ENCODE measurements at regions not wholly inside any gene's neighbourhood (a gene's known extent, or its start where the extent isn't known, plus 50 kb on each side); places are given as distances from the start of the nearest gene placed in this dataset.

DNA sequence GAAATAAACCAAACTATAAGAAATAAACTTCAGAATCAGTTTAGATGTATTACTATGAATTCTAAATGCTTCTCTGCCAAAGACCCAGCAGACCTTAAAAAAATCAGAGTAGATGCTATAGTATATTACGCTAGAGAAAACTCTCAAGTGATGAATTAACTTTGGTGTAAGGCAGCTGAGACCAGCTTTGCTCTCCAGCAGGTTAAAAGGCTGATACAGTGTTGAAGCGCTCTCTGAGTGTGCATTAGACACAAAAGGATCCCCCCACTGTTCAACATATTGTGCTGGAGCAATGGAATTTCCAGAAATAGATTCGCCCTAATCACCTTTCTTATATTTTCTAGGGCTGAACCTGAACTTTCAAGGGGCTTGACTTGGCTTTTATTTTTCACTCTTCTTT lies 190.0 kb downstream of the EFHB start:
- peaks cover 47% of the 10 kb centered on the region for H3K9me3 Mint-ChIP-seq
- no peaks in the 10 kb centered on the region for H3K27me3 Mint-ChIP-seq (ENCODE audit: insufficient read depth)
- TF ChIP-seq, protein P1, sequence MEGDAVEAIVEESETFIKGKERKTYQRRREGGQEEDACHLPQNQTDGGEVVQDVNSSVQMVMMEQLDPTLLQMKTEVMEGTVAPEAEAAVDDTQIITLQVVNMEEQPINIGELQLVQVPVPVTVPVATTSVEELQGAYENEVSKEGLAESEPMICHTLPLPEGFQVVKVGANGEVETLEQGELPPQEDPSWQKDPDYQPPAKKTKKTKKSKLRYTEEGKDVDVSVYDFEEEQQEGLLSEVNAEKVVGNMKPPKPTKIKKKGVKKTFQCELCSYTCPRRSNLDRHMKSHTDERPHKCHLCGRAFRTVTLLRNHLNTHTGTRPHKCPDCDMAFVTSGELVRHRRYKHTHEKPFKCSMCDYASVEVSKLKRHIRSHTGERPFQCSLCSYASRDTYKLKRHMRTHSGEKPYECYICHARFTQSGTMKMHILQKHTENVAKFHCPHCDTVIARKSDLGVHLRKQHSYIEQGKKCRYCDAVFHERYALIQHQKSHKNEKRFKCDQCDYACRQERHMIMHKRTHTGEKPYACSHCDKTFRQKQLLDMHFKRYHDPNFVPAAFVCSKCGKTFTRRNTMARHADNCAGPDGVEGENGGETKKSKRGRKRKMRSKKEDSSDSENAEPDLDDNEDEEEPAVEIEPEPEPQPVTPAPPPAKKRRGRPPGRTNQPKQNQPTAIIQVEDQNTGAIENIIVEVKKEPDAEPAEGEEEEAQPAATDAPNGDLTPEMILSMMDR (IDR thresholded peaks at IDR 0.05) = no peak

DNA sequence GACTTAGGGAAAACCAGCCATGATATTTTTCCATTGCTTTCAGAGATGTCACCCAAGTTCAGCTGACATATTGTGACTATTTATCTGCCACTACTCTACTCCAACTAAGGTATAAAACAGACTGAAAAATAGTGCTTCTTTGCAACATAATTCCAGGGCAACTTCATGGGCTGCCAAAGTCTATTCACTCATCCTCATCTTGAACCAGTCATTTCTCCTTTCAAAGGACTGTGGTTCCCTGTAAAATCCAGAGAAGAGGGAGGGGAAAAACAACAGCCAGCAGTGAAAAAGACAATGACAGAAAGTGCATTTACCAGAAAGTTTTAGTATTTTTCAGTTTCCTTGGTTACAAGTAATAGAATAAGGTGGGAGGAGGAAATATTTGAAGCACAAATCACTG lies 191.1 kb downstream of the EFHB start:
- H3K4me1 Mint-ChIP-seq (ENCODE audit: low read depth) = no peaks in the 10 kb centered on the region
- no peaks in the 10 kb centered on the region for H3K36me3 Mint-ChIP-seq (ENCODE audit: low read depth)
- no peak overlapping the region for H3K27ac Mint-ChIP-seq
- DNase-seq = no peak
- TF ChIP-seq, protein P1 (IDR thresholded peaks at IDR 0.05) = no peak
- H3K4me3 Mint-ChIP-seq = no peak overlapping the region
- peaks cover 42% of the 10 kb centered on the region for H3K9me3 Mint-ChIP-seq
- no peaks in the 10 kb centered on the region for H3K27me3 Mint-ChIP-seq (ENCODE audit: insufficient read depth)

More for the DNA sequence above, 190.0 kb downstream of the EFHB start:
- no peaks in the 10 kb centered on the region for H3K36me3 Mint-ChIP-seq (ENCODE audit: low read depth)
- no peaks in the 10 kb centered on the region for H3K4me1 Mint-ChIP-seq (ENCODE audit: low read depth)
- no peak overlapping the region for H3K4me3 Mint-ChIP-seq
- DNase-seq = no peak
- no peak overlapping the region for H3K27ac Mint-ChIP-seq

GRCh38 chr3:19739504-19739903 lies 194.5 kb downstream of the EFHB start:
- DNase-seq = no peak
- Mint-ChIP-seq H3K4me3 (no peak overlapping the region), H3K4me1 (ENCODE audit: low read depth) (no peaks in the 10 kb centered on the region), H3K27me3 (ENCODE audit: insufficient read depth) (no peaks in the 10 kb centered on the region), H3K36me3 (ENCODE audit: low read depth) (no peaks in the 10 kb centered on the region), H3K27ac (no peak overlapping the region), H3K9me3 (peaks cover 29% of the 10 kb centered on the region)
- TF ChIP-seq, protein P1 (IDR thresholded peaks at IDR 0.05) = no peak

- no peaks in the 10 kb centered on the region for H3K27me3 Mint-ChIP-seq (ENCODE audit: insufficient read depth)
- no peaks in the 10 kb centered on the region for H3K4me1 Mint-ChIP-seq (ENCODE audit: low read depth)
- no peaks in the 10 kb centered on the region for H3K36me3 Mint-ChIP-seq (ENCODE audit: low read depth)
- no peak for DNase-seq
- H3K9me3 Mint-ChIP-seq = peaks cover 29% of the 10 kb centered on the region
- no peak overlapping the region for H3K4me3 Mint-ChIP-seq
- no peak overlapping the region for H3K27ac Mint-ChIP-seq
- TF ChIP-seq, protein P1 (IDR thresholded peaks at IDR 0.05) = no peak
Observed at GRCh38 chr3:19738846-19739245, 195.2 kb downstream of the EFHB start.

DNA sequence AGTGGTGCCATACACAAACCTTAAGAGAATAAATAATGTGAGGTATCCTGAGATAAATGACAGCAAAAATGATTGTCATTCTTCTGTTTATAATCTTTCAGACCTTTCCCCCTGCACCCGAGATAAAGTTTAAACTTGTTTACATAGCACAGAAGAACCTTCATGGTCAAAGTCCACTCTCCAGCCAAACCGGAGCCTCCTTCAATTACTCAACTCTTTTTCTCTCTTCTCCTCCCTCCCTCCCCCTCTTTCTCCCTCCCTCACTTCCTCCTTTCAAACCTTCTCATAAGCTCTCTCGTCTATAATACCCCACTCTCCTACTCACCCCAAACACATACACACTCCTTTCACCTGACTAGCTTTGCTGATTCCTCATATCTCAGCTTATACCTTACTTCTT lies 198.9 kb downstream of the EFHB start:
- H3K9me3 Mint-ChIP-seq = peaks cover 15% of the 10 kb centered on the region
- no peaks in the 10 kb centered on the region for H3K27me3 Mint-ChIP-seq (ENCODE audit: insufficient read depth)
- no peaks in the 10 kb centered on the region for H3K36me3 Mint-ChIP-seq (ENCODE audit: low read depth)
- no peaks in the 10 kb centered on the region for H3K4me1 Mint-ChIP-seq (ENCODE audit: low read depth)
- TF ChIP-seq, protein P1 (IDR thresholded peaks at IDR 0.05) = no peak
- no peak overlapping the region for H3K27ac Mint-ChIP-seq
- DNase-seq = no peak
- no peak overlapping the region for H3K4me3 Mint-ChIP-seq

GRCh38 chr3:19734453-19734852 lies 199.6 kb downstream of the EFHB start:
- Mint-ChIP-seq H3K27ac (no peak overlapping the region), H3K9me3 (peaks cover 20% of the 10 kb centered on the region), H3K4me1 (ENCODE audit: low read depth) (no peaks in the 10 kb centered on the region), H3K27me3 (ENCODE audit: insufficient read depth) (no peaks in the 10 kb centered on the region), H3K4me3 (no peak overlapping the region), H3K36me3 (ENCODE audit: low read depth) (no peaks in the 10 kb centered on the region)
- no peak for DNase-seq
- TF ChIP-seq, protein P1 (IDR thresholded peaks at IDR 0.05) = no peak

Measured in HFFc6 (cell line).